GM23338 (cell line): ENCODE measurements at regions not wholly inside any gene's neighbourhood (a gene's known extent, or its start where the extent isn't known, plus 50 kb on each side); places are given as distances from the start of the nearest gene placed in this dataset.
A peak's percentile ranks its signal among the peaks of the same experiment; 100 is the strongest.

ENCODE experiments used
- ATAC-seq: fragments of 200-7000 bp; cut with Tn5 transposase; 3 replicates; pipeline ENCODE4 v1.9.1; 2020
- DNase-seq: peaks from one replicate; pipeline ENCODE4 v3.0.0-alpha.2; 2015; ENCODE audit warnings: low spot score
- H2AFZ ChIP-seq: fragments of 200-600 bp; sonication (generic); 2 replicates; pipeline ENCODE4 v1.8.0; 2016; ENCODE audit warnings: antibody characterized with exemption, mild to moderate bottlenecking, moderate library complexity
- H3F3A ChIP-seq: fragments of 200-600 bp; sonication (generic); replicated peaks from 2 replicates; pipeline ENCODE4 v1.8.0; 2017; ENCODE audit warnings: antibody characterized with exemption, mixed run types, low read depth
- H3K27ac ChIP-seq: fragments of 200-600 bp; sonication (generic); 2 replicates; pipeline ENCODE4 v1.6.1; 2016; ENCODE audit warnings: low read depth
- H3K27me3 ChIP-seq: fragments of 200-600 bp; sonication (generic); 2 replicates; pipeline ENCODE4 v1.8.0; 2016; ENCODE audit warnings: mild to moderate bottlenecking, mixed run types, moderate library complexity; ENCODE audit not compliant: insufficient read depth
- H3K36me3 ChIP-seq: fragments of 200-600 bp; sonication (generic); 2 replicates; pipeline ENCODE4 v1.8.0; 2016; ENCODE audit warnings: mild to moderate bottlenecking; ENCODE audit not compliant: insufficient read depth
- H3K4me1 ChIP-seq: fragments of 200-600 bp; sonication (generic); 2 replicates; pipeline ENCODE4 v1.8.0; 2016; ENCODE audit warnings: mild to moderate bottlenecking, moderate library complexity; ENCODE audit not compliant: insufficient read depth
- H3K4me2 ChIP-seq: fragments of 200-600 bp; sonication (generic); 2 replicates; pipeline ENCODE4 v1.7.1; 2017; ENCODE audit warnings: mixed run types
- H3K4me3 ChIP-seq: fragments of 200-600 bp; sonication (generic); 2 replicates; pipeline ENCODE4 v1.6.1; 2016; ENCODE audit warnings: mixed run types
- H3K79me2 ChIP-seq: fragments of 200-600 bp; sonication (generic); replicated peaks from 2 replicates; pipeline ENCODE4 v1.8.0; 2017; ENCODE audit warnings: mild to moderate bottlenecking; ENCODE audit not compliant: insufficient read depth
- H3K9me2 ChIP-seq: fragments of 200-600 bp; sonication (generic); 2 replicates; pipeline ENCODE4 v1.8.0; 2017; ENCODE audit not compliant: insufficient read depth
- H4K20me1 ChIP-seq: fragments of 200-600 bp; sonication (generic); replicated peaks from 2 replicates; pipeline ENCODE4 v1.8.0; 2017; ENCODE audit warnings: mild to moderate bottlenecking; ENCODE audit not compliant: insufficient read depth
- H3K27ac Mint-ChIP-seq: 2 replicates; pipeline ENCODE4 v1.8.0; 2020; ENCODE audit warnings: inconsistent platforms, mild to moderate bottlenecking, moderate library complexity, mixed read lengths
- H3K27me3 Mint-ChIP-seq: 3 replicates; pipeline ENCODE4 v1.8.0; 2022; ENCODE audit warnings: low read depth, mild to moderate bottlenecking, moderate library complexity, mixed read lengths, inconsistent platforms; ENCODE audit not compliant: insufficient read depth, poor library complexity
- H3K36me3 Mint-ChIP-seq: 3 replicates; pipeline ENCODE4 v1.8.0; 2021; ENCODE audit warnings: low read depth, mild to moderate bottlenecking, inconsistent platforms, moderate library complexity, mixed read lengths
- H3K4me1 Mint-ChIP-seq: 3 replicates; pipeline ENCODE4 v1.8.0; 2020; ENCODE audit warnings: mild to moderate bottlenecking, inconsistent platforms, mixed read lengths
- H3K4me3 Mint-ChIP-seq: 3 replicates; pipeline ENCODE4 v1.8.0; 2021; ENCODE audit warnings: moderate library complexity, mild to moderate bottlenecking, inconsistent platforms, mixed read lengths
- H3K9me3 Mint-ChIP-seq: 3 replicates; pipeline ENCODE4 v1.8.0; 2020; ENCODE audit warnings: moderate library complexity, mild to moderate bottlenecking, inconsistent platforms, mixed read lengths
- EZH2phosphoT487 ChIP-seq: fragments of 200-600 bp; sonication (generic); IDR thresholded peaks from one replicate; pipeline ENCODE4 v1.8.1; 2018; ENCODE audit warnings: antibody characterized with exemption; ENCODE audit not compliant: unreplicated experiment
- JUNB ChIP-seq: IDR thresholded peaks from one replicate; pipeline ENCODE4 v1.6.1; 2016; ENCODE audit warnings: antibody characterized with exemption; ENCODE audit not compliant: unreplicated experiment
- NANOG ChIP-seq: IDR thresholded peaks from 2 replicates; pipeline ENCODE4 v1.6.1; 2016; ENCODE audit warnings: antibody characterized with exemption, borderline replicate concordance
- POLR2AphosphoS5 ChIP-seq: IDR thresholded peaks from 2 replicates; pipeline ENCODE4 v1.6.1; 2016; ENCODE audit warnings: antibody characterized with exemption, low read depth
- STAT1 ChIP-seq: IDR thresholded peaks from one replicate; pipeline ENCODE4 v1.6.1; 2016; ENCODE audit warnings: antibody characterized with exemption; ENCODE audit not compliant: unreplicated experiment
- ZNF114 ChIP-seq: fragments of 250-450 bp; sonication (Bioruptor Pico); IDR thresholded peaks from 2 replicates; pipeline ENCODE4 v1.5.0; 2020; ENCODE audit warnings: mild to moderate bottlenecking, moderate library complexity
- ZNF331 ChIP-seq: fragments of 250-450 bp; sonication (Bioruptor Pico); IDR thresholded peaks from 2 replicates; pipeline ENCODE4 v1.5.0; 2020; ENCODE audit warnings: low read depth, mild to moderate bottlenecking, moderate library complexity
- TF ChIP-seq, protein P1 (sequence below): fragments of 250-450 bp; sonication (Bioruptor Pico); IDR thresholded peaks from 2 replicates; pipeline ENCODE4 v1.5.0; 2020; ENCODE audit warnings: mild to moderate bottlenecking, moderate library complexity

DNA sequence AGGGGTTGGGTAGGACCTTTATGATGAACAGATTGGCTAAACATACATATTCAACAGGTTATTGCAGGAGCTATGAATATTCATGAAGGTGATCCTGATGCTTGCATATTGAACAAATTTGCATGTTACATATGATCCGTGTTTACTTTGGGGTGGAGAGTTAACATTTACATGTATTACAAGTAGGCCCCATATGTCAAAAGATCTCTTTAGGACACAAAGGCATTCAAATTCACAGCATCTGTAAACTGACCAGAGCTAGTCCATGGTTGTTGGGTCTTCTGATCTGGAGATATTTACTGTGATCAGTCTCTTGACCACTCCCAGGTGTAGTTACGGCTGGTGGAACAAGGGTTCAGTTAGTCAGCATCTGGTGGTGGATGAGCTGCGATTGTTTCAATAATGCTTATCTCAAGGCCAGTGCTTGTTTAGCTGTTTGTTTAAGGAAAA lies 80.4 kb downstream of the PMAIP1 start (continued):
- TF ChIP-seq, protein P1, sequence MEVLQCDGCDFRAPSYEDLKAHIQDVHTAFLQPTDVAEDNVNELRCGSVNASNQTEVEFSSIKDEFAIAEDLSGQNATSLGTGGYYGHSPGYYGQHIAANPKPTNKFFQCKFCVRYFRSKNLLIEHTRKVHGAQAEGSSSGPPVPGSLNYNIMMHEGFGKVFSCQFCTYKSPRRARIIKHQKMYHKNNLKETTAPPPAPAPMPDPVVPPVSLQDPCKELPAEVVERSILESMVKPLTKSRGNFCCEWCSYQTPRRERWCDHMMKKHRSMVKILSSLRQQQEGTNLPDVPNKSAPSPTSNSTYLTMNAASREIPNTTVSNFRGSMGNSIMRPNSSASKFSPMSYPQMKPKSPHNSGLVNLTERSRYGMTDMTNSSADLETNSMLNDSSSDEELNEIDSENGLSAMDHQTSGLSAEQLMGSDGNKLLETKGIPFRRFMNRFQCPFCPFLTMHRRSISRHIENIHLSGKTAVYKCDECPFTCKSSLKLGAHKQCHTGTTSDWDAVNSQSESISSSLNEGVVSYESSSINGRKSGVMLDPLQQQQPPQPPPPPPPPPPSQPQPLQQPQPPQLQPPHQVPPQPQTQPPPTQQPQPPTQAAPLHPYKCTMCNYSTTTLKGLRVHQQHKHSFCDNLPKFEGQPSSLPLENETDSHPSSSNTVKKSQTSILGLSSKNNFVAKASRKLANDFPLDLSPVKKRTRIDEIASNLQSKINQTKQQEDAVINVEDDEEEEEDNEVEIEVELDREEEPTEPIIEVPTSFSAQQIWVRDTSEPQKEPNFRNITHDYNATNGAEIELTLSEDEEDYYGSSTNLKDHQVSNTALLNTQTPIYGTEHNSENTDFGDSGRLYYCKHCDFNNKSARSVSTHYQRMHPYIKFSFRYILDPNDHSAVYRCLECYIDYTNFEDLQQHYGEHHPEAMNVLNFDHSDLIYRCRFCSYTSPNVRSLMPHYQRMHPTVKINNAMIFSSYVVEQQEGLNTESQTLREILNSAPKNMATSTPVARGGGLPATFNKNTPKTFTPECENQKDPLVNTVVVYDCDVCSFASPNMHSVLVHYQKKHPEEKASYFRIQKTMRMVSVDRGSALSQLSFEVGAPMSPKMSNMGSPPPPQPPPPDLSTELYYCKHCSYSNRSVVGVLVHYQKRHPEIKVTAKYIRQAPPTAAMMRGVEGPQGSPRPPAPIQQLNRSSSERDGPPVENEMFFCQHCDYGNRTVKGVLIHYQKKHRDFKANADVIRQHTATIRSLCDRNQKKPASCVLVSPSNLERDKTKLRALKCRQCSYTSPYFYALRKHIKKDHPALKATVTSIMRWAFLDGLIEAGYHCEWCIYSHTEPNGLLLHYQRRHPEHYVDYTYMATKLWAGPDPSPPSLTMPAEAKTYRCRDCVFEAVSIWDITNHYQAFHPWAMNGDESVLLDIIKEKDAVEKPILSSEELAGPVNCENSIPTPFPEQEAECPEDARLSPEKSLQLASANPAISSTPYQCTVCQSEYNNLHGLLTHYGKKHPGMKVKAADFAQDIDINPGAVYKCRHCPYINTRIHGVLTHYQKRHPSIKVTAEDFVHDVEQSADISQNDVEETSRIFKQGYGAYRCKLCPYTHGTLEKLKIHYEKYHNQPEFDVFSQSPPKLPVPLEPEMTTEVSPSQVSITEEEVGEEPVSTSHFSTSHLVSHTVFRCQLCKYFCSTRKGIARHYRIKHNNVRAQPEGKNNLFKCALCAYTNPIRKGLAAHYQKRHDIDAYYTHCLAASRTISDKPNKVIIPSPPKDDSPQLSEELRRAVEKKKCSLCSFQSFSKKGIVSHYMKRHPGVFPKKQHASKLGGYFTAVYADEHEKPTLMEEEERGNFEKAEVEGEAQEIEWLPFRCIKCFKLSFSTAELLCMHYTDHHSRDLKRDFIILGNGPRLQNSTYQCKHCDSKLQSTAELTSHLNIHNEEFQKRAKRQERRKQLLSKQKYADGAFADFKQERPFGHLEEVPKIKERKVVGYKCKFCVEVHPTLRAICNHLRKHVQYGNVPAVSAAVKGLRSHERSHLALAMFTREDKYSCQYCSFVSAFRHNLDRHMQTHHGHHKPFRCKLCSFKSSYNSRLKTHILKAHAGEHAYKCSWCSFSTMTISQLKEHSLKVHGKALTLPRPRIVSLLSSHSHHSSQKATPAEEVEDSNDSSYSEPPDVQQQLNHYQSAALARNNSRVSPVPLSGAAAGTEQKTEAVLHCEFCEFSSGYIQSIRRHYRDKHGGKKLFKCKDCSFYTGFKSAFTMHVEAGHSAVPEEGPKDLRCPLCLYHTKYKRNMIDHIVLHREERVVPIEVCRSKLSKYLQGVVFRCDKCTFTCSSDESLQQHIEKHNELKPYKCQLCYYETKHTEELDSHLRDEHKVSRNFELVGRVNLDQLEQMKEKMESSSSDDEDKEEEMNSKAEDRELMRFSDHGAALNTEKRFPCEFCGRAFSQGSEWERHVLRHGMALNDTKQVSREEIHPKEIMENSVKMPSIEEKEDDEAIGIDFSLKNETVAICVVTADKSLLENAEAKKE (CRISPR knock-in tag): no peak
- TF ChIP-seq ZNF331 (CRISPR knock-in tag): no peak
- TF ChIP-seq JUNB: no peak
- no peak for TF ChIP-seq POLR2AphosphoS5
- no peak for TF ChIP-seq NANOG
- TF ChIP-seq EZH2phosphoT487: no peak

DNA sequence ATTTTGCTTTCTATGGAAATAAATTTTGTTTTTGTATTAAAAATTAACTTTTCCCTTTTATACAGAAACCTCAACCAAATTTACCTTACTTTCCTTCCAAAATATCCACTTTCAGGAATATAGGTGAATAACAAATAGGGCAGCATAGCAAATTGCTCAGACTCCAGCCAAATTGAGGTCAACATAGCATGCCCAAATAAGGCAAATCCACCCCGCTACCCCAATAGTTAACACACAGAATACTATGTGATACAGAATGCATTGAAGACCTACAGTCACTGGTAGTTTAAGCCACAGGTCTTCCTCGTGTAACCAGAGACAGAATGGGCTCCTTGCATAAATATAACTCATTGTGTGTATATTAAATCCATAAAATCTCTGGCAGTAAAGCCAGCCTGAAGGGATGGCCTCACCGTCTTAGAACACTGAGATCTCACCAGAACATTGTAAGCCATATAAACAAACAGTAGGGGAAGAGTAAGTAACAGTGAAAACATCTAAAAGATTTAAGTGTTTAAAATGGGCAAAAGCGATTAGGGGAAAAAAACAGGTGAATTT lies 72.2 kb downstream of the PMAIP1 start:
- peak; percentile 11 for DNase-seq
- Histone ChIP-seq H3K4me3 (no peak overlapping the region), H3K4me2 (no peak overlapping the region), H3K27me3 (no peaks in the 10 kb centered on the region), H4K20me1 (no peaks in the 10 kb centered on the region), H3K27ac (no peak overlapping the region), H2AFZ (no peak overlapping the region), H3K36me3 (no peaks in the 10 kb centered on the region), H3F3A (no peaks in the 10 kb centered on the region), H3K9me2 (0 out of 2 replicates have a peak, but pooled peaks cover 3% of the 10 kb centered on the region), H3K4me1 (no peaks in the 10 kb centered on the region), H3K79me2 (no peaks in the 10 kb centered on the region)
- Mint-ChIP-seq H3K27ac (no peak overlapping the region), H3K4me1 (peaks cover 3% of the 10 kb centered on the region; the same call in 1 of the 3 replicates), H3K4me3 (no peak overlapping the region), H3K36me3 (no peaks in the 10 kb centered on the region), H3K27me3 (peaks cover 1% of the 10 kb centered on the region), H3K9me3 (no peaks in the 10 kb centered on the region)
- peak; percentile 62 for ATAC-seq
- TF ChIP-seq ZNF114 (CRISPR knock-in tag) (no peak), NANOG (no peak), ZNF331 (CRISPR knock-in tag) (no peak), EZH2phosphoT487 (no peak), JUNB (no peak), POLR2AphosphoS5 (no peak), STAT1 (no peak)
- TF ChIP-seq, protein P1 (CRISPR knock-in tag): no peak
